NCI-H82 treated with DMSO at 0.1 percent for 48 hours (cell line): ENCODE measurements at regions not wholly inside any gene's neighbourhood (a gene's known extent, or its start where the extent isn't known, plus 50 kb on each side); places are given as distances from the start of the nearest gene placed in this dataset.
A peak's percentile ranks its signal among the peaks of the same experiment; 100 is the strongest.
"Not testable (repeated sequence)": the region's sequence is repeated elsewhere in the genome, so short reads cannot be mapped to it uniquely, and the experiment has no call there.

Experiments used
- DNase-seq: peaks from one replicate; lab custom pipeline; 2025; ENCODE audit not compliant: unreplicated experiment; lab: John Stamatoyannopoulos, UW

- DNase-seq: no peak
These were observed 189.0 kb upstream of the DAB1 start for GRCh38 chr1:57612833-57613232.

- no peak for DNase-seq
These were observed 182.1 kb upstream of the DAB1 start for GRCh38 chr1:57605933-57606332.

DNA sequence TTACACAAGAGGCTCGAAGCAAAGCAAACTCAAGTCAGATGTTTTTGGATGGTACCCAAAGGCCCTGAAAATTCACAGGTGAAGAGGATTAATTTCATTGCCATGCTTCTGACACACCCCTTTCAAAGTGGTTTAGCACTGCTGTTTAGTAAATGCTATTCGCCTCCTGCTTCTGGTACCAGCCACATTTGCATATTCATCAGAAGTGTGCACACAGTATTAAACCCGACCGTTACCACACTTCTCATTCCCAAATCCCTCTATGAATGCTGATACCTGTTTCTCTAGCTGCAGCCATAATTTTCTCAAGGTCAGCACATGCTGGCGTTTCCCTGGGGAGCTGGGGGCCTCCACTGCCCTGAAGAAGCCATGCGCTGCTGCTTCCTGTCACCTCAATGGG is 179.8 kb upstream of the DAB1 start:
- DNase-seq: no peak

- DNase-seq: no peak
These were observed 176.6 kb upstream of the DAB1 start for GRCh38 chr1:57600424-57600823.

DNA sequence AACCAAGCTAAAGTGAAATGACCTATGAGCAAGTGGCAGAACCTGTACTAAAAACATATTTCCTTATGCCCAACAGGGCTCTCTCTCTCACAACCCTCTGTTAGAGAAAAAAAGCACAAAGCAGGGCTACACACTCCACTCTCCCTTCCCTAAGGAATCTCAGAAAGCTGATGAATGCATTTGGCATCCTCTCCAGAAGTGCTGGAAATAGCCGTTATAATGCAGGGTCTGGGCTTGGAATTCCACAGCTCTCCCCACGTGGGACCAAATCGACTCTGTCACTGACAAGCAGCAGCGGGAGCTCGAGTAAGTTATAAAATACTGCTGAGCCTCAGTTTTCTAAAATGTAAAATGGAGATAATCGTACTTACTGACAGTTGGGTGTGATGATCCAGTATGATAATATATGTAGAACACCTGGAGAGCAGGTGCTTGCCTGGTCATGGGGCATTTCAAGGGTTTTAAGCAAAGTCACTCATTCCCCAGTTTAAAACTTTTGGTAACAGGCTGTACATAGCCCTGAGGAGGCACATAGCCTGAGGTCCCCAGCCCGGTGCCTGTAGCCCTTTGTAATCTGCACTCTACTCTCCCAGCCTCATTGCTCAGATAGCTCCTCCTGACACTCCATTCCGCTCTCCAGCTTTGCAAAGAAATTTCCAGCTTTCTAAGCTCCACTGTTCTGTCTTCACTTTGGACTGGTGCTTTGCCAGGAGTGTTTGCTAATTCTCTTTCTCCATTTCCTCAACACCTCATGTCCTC is 175.6 kb upstream of the DAB1 start:
- no peak for DNase-seq

- DNase-seq: no peak
These were observed 173.2 kb upstream of the DAB1 start for GRCh38 chr1:57597036-57597435.

GRCh38 chr1:57594002-57594401 is 170.1 kb upstream of the DAB1 start:
- DNase-seq: no peak

DNA sequence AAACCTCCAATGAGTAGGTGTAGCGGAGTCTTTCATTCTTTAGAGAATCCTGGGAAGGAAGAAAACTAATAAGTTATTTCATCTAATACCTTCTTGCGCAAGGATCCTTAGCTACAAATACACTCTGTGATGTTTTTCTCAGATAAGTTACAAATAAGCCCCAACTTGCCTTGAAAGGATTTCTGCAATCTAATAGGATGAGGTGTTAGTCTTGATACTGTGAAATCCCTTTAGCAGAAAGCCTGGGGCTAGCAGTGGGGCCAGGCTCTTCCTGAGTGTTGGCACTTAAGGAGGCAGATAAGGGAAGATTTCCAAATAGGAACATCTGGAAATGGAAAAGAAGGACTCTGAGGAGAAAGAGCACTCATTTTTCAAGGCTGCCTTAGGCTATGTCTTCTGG is 168.0 kb upstream of the DAB1 start:
- peak; percentile 90 for DNase-seq

- no peak for DNase-seq
These were observed 167.1 kb upstream of the DAB1 start for GRCh38 chr1:57590978-57591377.

- no peak for DNase-seq
These were observed 163.0 kb upstream of the DAB1 start for GRCh38 chr1:57586842-57587241.

- DNase-seq: no peak
These were observed 154.8 kb upstream of the DAB1 start for GRCh38 chr1:57578680-57579079.

- peak; percentile 16 for DNase-seq
These were observed 154.2 kb upstream of the DAB1 start for GRCh38 chr1:57578099-57578498.

DNA sequence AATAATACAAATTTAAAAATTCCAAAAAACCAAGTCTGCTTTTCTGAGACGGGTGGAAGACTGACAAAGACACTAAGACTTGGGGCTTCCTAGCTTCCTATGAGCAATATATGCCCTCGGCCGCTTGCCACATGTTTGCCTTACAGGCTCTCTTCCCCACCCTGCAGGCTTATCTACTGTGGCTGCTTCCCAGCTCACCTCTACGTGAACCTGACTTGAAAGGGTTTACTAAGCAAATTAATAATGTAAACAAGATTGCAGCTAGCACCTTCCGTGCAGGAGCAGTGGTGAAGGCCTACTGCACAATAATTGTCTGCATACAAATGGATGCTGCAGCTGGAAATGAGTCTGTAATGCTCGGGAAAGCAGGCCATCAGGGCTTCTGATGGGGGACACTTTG is 152.9 kb upstream of the DAB1 start:
- peak; percentile 53 for DNase-seq

DNA sequence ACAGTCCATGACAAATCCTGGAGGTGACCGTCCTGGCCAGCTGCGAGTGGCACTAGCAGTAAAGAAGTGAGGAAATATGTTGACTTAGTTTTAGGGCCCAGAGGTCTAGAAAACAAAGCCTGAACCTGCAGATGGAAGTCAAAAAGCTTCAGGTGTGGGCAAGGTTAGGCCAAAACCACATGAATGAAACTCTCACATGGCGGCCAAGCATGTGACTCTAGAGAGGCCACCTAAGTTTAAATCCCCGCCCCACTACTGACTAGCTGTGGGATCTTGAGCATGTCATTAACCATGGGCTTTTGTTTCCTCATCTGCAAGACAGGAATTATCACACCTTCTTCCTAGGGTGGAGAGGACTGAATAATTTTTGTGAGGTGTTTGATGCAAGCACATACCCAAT is 148.2 kb upstream of the DAB1 start:
- DNase-seq: no peak

GRCh38 chr1:57558066-57558465 is 134.2 kb upstream of the DAB1 start:
- DNase-seq: not testable (repeated sequence)

- DNase-seq: no peak
These were observed 129.8 kb upstream of the DAB1 start for GRCh38 chr1:57553666-57554065.

- no peak for DNase-seq
These were observed 127.6 kb upstream of the DAB1 start for GRCh38 chr1:57551476-57551875.

DNA sequence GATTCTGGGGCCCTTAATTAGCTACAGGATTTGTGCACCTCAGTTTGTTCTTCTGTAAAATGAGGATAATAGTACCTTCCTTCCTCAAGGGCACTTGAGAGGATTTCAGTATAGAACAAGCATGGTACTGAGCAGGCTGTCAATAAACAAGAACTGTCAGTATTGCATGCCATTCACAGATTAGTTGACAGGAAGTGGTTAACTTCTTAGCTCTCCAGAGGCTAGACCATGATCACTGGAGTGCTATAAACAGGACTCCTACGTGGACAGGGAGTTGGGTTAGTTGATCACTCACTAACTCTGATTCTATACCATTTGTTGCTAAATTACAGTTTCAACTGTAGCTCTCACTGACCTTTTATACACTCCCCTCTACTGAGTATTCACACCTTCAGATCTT is 126.2 kb upstream of the DAB1 start:
- DNase-seq: no peak

DNA sequence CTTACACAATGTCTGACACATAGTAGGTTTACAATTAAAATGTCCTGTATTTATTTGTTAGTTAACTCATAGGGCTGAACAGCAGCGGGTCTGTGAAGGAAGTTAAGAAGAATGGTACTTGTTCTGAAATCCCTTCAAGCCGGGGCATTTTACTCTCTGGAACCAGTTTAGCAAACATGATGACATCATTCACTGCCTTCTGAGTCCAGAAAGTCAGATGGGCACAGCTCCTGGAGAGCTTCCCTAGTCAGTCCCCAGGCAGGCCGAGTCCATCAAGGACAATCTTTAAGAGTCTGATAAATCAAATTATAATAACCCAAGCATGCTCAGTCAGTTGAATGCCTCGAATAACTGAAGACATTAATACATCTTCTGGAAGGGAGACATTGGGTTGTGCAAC is 125.4 kb upstream of the DAB1 start:
- DNase-seq: no peak

GRCh38 chr1:57546549-57547330 is 122.9 kb upstream of the DAB1 start:
- no peak for DNase-seq

DNA sequence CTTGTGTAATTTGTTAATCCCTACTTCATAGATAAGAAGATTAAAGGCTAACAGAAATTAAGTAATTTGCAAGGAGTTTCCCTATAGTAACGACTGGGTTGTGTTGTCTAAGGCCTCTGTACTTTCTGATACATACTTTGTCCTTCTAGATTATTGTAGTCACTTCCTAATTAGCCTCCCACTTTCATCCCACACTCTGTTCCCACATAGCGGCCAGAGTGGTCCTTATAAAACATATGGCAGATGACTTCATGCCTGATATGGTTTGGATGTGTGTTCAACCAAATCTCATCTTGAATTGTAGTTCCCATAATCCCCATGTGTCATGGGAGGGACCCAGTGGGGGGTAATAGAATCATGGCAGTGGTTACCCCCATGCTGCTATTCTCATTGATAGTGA is 120.5 kb upstream of the DAB1 start:
- DNase-seq: no peak

GRCh38 chr1:57536749-57537423 is 113.0 kb upstream of the DAB1 start:
- no peak for DNase-seq
